ENCODE measurements at regions not wholly inside any gene's neighbourhood (a gene's known extent, or its start where the extent isn't known, plus 50 kb on each side); places are given as distances from the start of the nearest gene placed in this dataset.

- in situ Hi-C loops (cut with MboI; ENCODE audit: low sequenced_read_pairs) = no loop called here
Observed at GRCh38 chr13:73857106-73857505, 277.1 kb downstream of the KLF12 start.

GRCh38 chr13:73851104-73851503, 283.1 kb downstream of the KLF12 start:
- in situ Hi-C loops (cut with MboI; ENCODE audit: low sequenced_read_pairs) = no loop called here

GRCh38 chr13:73850104-73850873, 283.9 kb downstream of the KLF12 start:
- in situ Hi-C loops (cut with MboI; ENCODE audit: low sequenced_read_pairs) = no loop called here

GRCh38 chr13:73849292-73849691, 284.9 kb downstream of the KLF12 start:
- in situ Hi-C loops (cut with MboI; ENCODE audit: low sequenced_read_pairs) = no loop called here

GRCh38 chr13:73844986-73845385, 289.2 kb downstream of the KLF12 start:
- in situ Hi-C loops (cut with MboI; ENCODE audit: low sequenced_read_pairs) = no loop called here

GRCh38 chr13:73842626-73843025, 291.6 kb downstream of the KLF12 start:
- in situ Hi-C loops (cut with MboI; ENCODE audit: low sequenced_read_pairs) = no loop called here

GRCh38 chr13:73842184-73842583, 292.0 kb downstream of the KLF12 start:
- in situ Hi-C loops (cut with MboI; ENCODE audit: low sequenced_read_pairs) = no loop called here

GRCh38 chr13:73837147-73837546, 297.1 kb downstream of the KLF12 start:
- in situ Hi-C loops (cut with MboI; ENCODE audit: low sequenced_read_pairs) = no loop called here

GRCh38 chr13:73835138-73835721, 299.0 kb downstream of the KLF12 start:
- in situ Hi-C loops (cut with MboI; ENCODE audit: low sequenced_read_pairs) = no loop called here

- in situ Hi-C loops (cut with MboI; ENCODE audit: low sequenced_read_pairs) = no loop called here
Observed at GRCh38 chr13:73833325-73834070, 300.7 kb downstream of the KLF12 start.

GRCh38 chr13:73832825-73833224, 301.4 kb downstream of the KLF12 start:
- in situ Hi-C loops (cut with MboI; ENCODE audit: low sequenced_read_pairs) = no loop called here

GRCh38 chr13:73832128-73832588, 302.0 kb downstream of the KLF12 start:
- in situ Hi-C loops (cut with MboI; ENCODE audit: low sequenced_read_pairs) = no loop called here

GRCh38 chr13:73829416-73829815, 304.8 kb downstream of the KLF12 start:
- in situ Hi-C loops (cut with MboI; ENCODE audit: low sequenced_read_pairs) = no loop called here

- in situ Hi-C loops (cut with MboI; ENCODE audit: low sequenced_read_pairs) = no loop called here
Observed at GRCh38 chr13:73828811-73829210, 305.4 kb downstream of the KLF12 start.

- in situ Hi-C loops (cut with MboI; ENCODE audit: low sequenced_read_pairs) = no loop called here
Observed at GRCh38 chr13:73827434-73827833, 306.8 kb downstream of the KLF12 start.

GRCh38 chr13:73825143-73825542, 309.1 kb downstream of the KLF12 start:
- in situ Hi-C loops (cut with MboI; ENCODE audit: low sequenced_read_pairs) = no loop called here

GRCh38 chr13:73822668-73823592, 311.3 kb downstream of the KLF12 start:
- in situ Hi-C loops (cut with MboI; ENCODE audit: low sequenced_read_pairs) = no loop called here

GRCh38 chr13:73820688-73821087, 313.5 kb downstream of the KLF12 start:
- in situ Hi-C loops (cut with MboI; ENCODE audit: low sequenced_read_pairs) = no loop called here

- in situ Hi-C loops (cut with MboI; ENCODE audit: low sequenced_read_pairs) = no loop called here
Observed at GRCh38 chr13:73820285-73820684, 313.9 kb downstream of the KLF12 start.

GRCh38 chr13:73819711-73820110, 314.5 kb downstream of the KLF12 start:
- in situ Hi-C loops (cut with MboI; ENCODE audit: low sequenced_read_pairs) = no loop called here

GRCh38 chr13:73816702-73817101, 317.5 kb downstream of the KLF12 start:
- in situ Hi-C loops (cut with MboI; ENCODE audit: low sequenced_read_pairs) = no loop called here

All from HL-60/S4 treated with retinoic acid at 250 ng/mL for 4 days and 3 days (cell line).